ENCODE measurements at regions not wholly inside any gene's neighbourhood (a gene's known extent, or its start where the extent isn't known, plus 50 kb on each side); places are given as distances from the start of the nearest gene placed in this dataset.

- TF ChIP-seq EZH2 (IDR thresholded peaks at IDR 0.05) (no peak), FOXP2 (optimal IDR thresholded peaks at IDR 0.05; ENCODE audit: control extremely low read depth, extremely low read length, insufficient read depth) (no peak), POLR2AphosphoS5 (IDR thresholded peaks at IDR 0.05; ENCODE audit: borderline replicate concordance, low read depth, low read length) (no peak)
Measured at GRCh38 chr2:151161821-151162551, 99.7 kb downstream of the RBM43 start.
